ENCODE measurements at regions not wholly inside any gene's neighbourhood (a gene's known extent, or its start where the extent isn't known, plus 50 kb on each side); places are given as distances from the start of the nearest gene placed in this dataset.

DNA sequence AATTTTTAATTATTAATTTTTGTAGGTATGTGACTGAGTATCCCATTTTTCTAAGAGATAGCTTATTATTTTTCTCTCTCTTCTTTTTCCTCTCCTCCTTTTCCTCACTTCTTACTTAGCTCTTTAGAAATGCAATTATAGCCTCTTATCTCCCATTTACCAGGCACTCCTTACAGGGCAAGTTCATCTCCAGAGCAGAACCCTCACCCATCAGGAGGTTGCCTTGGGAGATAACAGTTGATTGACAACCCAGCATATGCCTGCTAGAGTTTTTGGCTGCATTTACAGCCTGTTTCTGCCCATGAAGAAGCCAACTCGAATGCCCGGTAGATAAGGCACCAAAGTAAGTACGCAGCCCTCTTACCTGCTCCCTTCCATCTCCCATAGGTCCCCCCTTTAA lies 572.9 kb upstream of the ZFP42 start:
- no peaks in the 10 kb centered on the region for H4K20me1 ChIP-seq (ENCODE audit: control insufficient read depth, insufficient read depth, insufficient read length)
- H3K4me1 ChIP-seq (ENCODE audit: insufficient read depth, low read length), result no peaks in the 10 kb centered on the region
- DNase-seq, result no peak
- no peak overlapping the region for H4K5ac ChIP-seq (ENCODE audit: insufficient read length, low read depth, low read length)
- H3K23ac ChIP-seq (ENCODE audit: insufficient read length, low read depth, low read length), result no peak overlapping the region
- no peak overlapping the region for H3K4ac ChIP-seq (ENCODE audit: low read depth, low read length)
- H4K8ac ChIP-seq (replicated peaks; ENCODE audit: insufficient read length, low read depth, low read length), result no peak overlapping the region
- H3K79me2 ChIP-seq (ENCODE audit: insufficient read depth, low read length), result no peaks in the 10 kb centered on the region
- H3K9me3 ChIP-seq (ENCODE audit: control insufficient read depth, low read depth, low read length), result no peaks in the 10 kb centered on the region
- no peak overlapping the region for H4K91ac ChIP-seq (ENCODE audit: insufficient read length, low read depth, low read length)
- TF ChIP-seq CTCF (conservative IDR thresholded peaks at IDR 0.05), result no peak
- no peaks in the 10 kb centered on the region for H3K79me1 ChIP-seq (ENCODE audit: insufficient read depth, low read depth, low read length, poor library complexity, severe bottlenecking)
- H3T11ph ChIP-seq (ENCODE audit: low read length), result no peak overlapping the region
- no peak overlapping the region; the same call in 1 of the 2 replicates for H3K14ac ChIP-seq (ENCODE audit: insufficient read depth, low read length)
- no peaks in the 10 kb centered on the region for H3K27me3 Mint-ChIP-seq (ENCODE audit: low read depth)
- no peak overlapping the region for H2AK5ac ChIP-seq (ENCODE audit: insufficient read length, low read length)
- no peaks in the 10 kb centered on the region for H3K23me2 ChIP-seq (ENCODE audit: insufficient read length, low read depth, low read length, poor library complexity, severe bottlenecking)
- no peak overlapping the region for H3K27ac ChIP-seq (ENCODE audit: insufficient read length, low read depth, low read length)
- H3K27ac Mint-ChIP-seq, result no peak overlapping the region
- no CpG with 5 or more reads among the region's 3 CpGs for WGBS (ENCODE audit: extremely low coverage, insufficient read length, low lambda C conversion rate)
- H3K27me3 ChIP-seq (ENCODE audit: insufficient read depth, low read length), result no peaks in the 10 kb centered on the region
- H2BK15ac ChIP-seq (ENCODE audit: low read depth, low read length), result no peak overlapping the region
- no peak overlapping the region for H2AFZ ChIP-seq (ENCODE audit: low read length)
- H2BK20ac ChIP-seq (ENCODE audit: low read depth, low read length, poor library complexity, severe bottlenecking), result no peak overlapping the region
- no peak overlapping the region for H3K18ac ChIP-seq (ENCODE audit: insufficient read length, low read depth, low read length)
- no peak overlapping the region for H2BK120ac ChIP-seq (ENCODE audit: low read depth, low read length, poor library complexity, severe bottlenecking)
- H3K56ac ChIP-seq (ENCODE audit: insufficient read length, low read depth, low read length), result no peak overlapping the region
- H2BK5ac ChIP-seq (ENCODE audit: insufficient read length, low read length), result no peak overlapping the region
- H3K36me3 Mint-ChIP-seq (ENCODE audit: insufficient read depth in 1 of 3, low read depth in 3 of 3), result peaks cover 0 to 12% (median 0%) of the 10 kb centered on the region in 3 experiments; a peak in 2 of 7 replicates
- no peak overlapping the region for H3K4me2 ChIP-seq (ENCODE audit: insufficient read depth, insufficient read length, low read length)
- no peak overlapping the region for H3K4me3 Mint-ChIP-seq
- peaks cover 10 to 14% of the 10 kb centered on the region in 2 experiments for H3K9me3 Mint-ChIP-seq
- no peaks in the 10 kb centered on the region for H3K4me1 Mint-ChIP-seq
- no peak overlapping the region for H3K9ac ChIP-seq (ENCODE audit: extremely low read depth, insufficient read length, low read length)
- H2BK12ac ChIP-seq (ENCODE audit: insufficient read length, low read depth, low read length), result no peak overlapping the region
